GM23338 (cell line): ENCODE measurements at regions not wholly inside any gene's neighbourhood (a gene's known extent, or its start where the extent isn't known, plus 50 kb on each side); places are given as distances from the start of the nearest gene placed in this dataset.

ENCODE experiments used
- ATAC-seq: fragments of 200-7000 bp; cut with Tn5 transposase; 3 replicates; pipeline ENCODE4 v1.9.1; 2020
- DNase-seq: peaks from one replicate; pipeline ENCODE4 v3.0.0-alpha.2; 2015; ENCODE audit warnings: low spot score
- H2AFZ ChIP-seq: fragments of 200-600 bp; sonication (generic); 2 replicates; pipeline ENCODE4 v1.8.0; 2016; ENCODE audit warnings: antibody characterized with exemption, mild to moderate bottlenecking, moderate library complexity
- H3F3A ChIP-seq: fragments of 200-600 bp; sonication (generic); replicated peaks from 2 replicates; pipeline ENCODE4 v1.8.0; 2017; ENCODE audit warnings: antibody characterized with exemption, mixed run types, low read depth
- H3K27ac ChIP-seq: fragments of 200-600 bp; sonication (generic); 2 replicates; pipeline ENCODE4 v1.6.1; 2016; ENCODE audit warnings: low read depth
- H3K27me3 ChIP-seq: fragments of 200-600 bp; sonication (generic); 2 replicates; pipeline ENCODE4 v1.8.0; 2016; ENCODE audit warnings: mild to moderate bottlenecking, mixed run types, moderate library complexity; ENCODE audit not compliant: insufficient read depth
- H3K36me3 ChIP-seq: fragments of 200-600 bp; sonication (generic); 2 replicates; pipeline ENCODE4 v1.8.0; 2016; ENCODE audit warnings: mild to moderate bottlenecking; ENCODE audit not compliant: insufficient read depth
- H3K4me1 ChIP-seq: fragments of 200-600 bp; sonication (generic); 2 replicates; pipeline ENCODE4 v1.8.0; 2016; ENCODE audit warnings: mild to moderate bottlenecking, moderate library complexity; ENCODE audit not compliant: insufficient read depth
- H3K4me2 ChIP-seq: fragments of 200-600 bp; sonication (generic); 2 replicates; pipeline ENCODE4 v1.7.1; 2017; ENCODE audit warnings: mixed run types
- H3K4me3 ChIP-seq: fragments of 200-600 bp; sonication (generic); 2 replicates; pipeline ENCODE4 v1.6.1; 2016; ENCODE audit warnings: mixed run types
- H3K79me2 ChIP-seq: fragments of 200-600 bp; sonication (generic); replicated peaks from 2 replicates; pipeline ENCODE4 v1.8.0; 2017; ENCODE audit warnings: mild to moderate bottlenecking; ENCODE audit not compliant: insufficient read depth
- H3K9me2 ChIP-seq: fragments of 200-600 bp; sonication (generic); 2 replicates; pipeline ENCODE4 v1.8.0; 2017; ENCODE audit not compliant: insufficient read depth
- H4K20me1 ChIP-seq: fragments of 200-600 bp; sonication (generic); replicated peaks from 2 replicates; pipeline ENCODE4 v1.8.0; 2017; ENCODE audit warnings: mild to moderate bottlenecking; ENCODE audit not compliant: insufficient read depth
- H3K27ac Mint-ChIP-seq: 2 replicates; pipeline ENCODE4 v1.8.0; 2020; ENCODE audit warnings: inconsistent platforms, mild to moderate bottlenecking, moderate library complexity, mixed read lengths
- H3K27me3 Mint-ChIP-seq: 3 replicates; pipeline ENCODE4 v1.8.0; 2022; ENCODE audit warnings: low read depth, mild to moderate bottlenecking, moderate library complexity, mixed read lengths, inconsistent platforms; ENCODE audit not compliant: insufficient read depth, poor library complexity
- H3K36me3 Mint-ChIP-seq: 3 replicates; pipeline ENCODE4 v1.8.0; 2021; ENCODE audit warnings: low read depth, mild to moderate bottlenecking, inconsistent platforms, moderate library complexity, mixed read lengths
- H3K4me1 Mint-ChIP-seq: 3 replicates; pipeline ENCODE4 v1.8.0; 2020; ENCODE audit warnings: mild to moderate bottlenecking, inconsistent platforms, mixed read lengths
- H3K4me3 Mint-ChIP-seq: 3 replicates; pipeline ENCODE4 v1.8.0; 2021; ENCODE audit warnings: moderate library complexity, mild to moderate bottlenecking, inconsistent platforms, mixed read lengths
- H3K9me3 Mint-ChIP-seq: 3 replicates; pipeline ENCODE4 v1.8.0; 2020; ENCODE audit warnings: moderate library complexity, mild to moderate bottlenecking, inconsistent platforms, mixed read lengths
- CREB1 ChIP-seq: fragments of 250-450 bp; sonication (Bioruptor Pico); IDR thresholded peaks from 2 replicates; pipeline ENCODE4 v1.5.0; 2020; ENCODE audit warnings: low read depth, mild to moderate bottlenecking, moderate library complexity
- CTCF ChIP-seq, 2 experiments: fragments of 200-600 bp in 1 of 2; sonication (generic) in 1 of 2; conservative IDR thresholded peaks; 2 replicates each; pipeline versions ENCODE4 v1.5.1 to v1.6.1; 2016 to 2017; ENCODE audit warnings: antibody characterized with exemption in 2 of 2, low read depth in 2 of 2, mild to moderate bottlenecking in 2 of 2, moderate library complexity in 1 of 2
- ETS1 ChIP-seq: IDR thresholded peaks from 2 replicates; pipeline ENCODE4 v1.6.1; 2016; ENCODE audit warnings: antibody characterized with exemption
- EZH2 ChIP-seq: fragments of 200-600 bp; sonication (generic); IDR thresholded peaks from one replicate; pipeline ENCODE4 v1.8.0; 2017; ENCODE audit warnings: antibody characterized with exemption, mild to moderate bottlenecking, low read depth; ENCODE audit not compliant: unreplicated experiment
- JUNB ChIP-seq: IDR thresholded peaks from one replicate; pipeline ENCODE4 v1.6.1; 2016; ENCODE audit warnings: antibody characterized with exemption; ENCODE audit not compliant: unreplicated experiment
- STAT1 ChIP-seq: IDR thresholded peaks from one replicate; pipeline ENCODE4 v1.6.1; 2016; ENCODE audit warnings: antibody characterized with exemption; ENCODE audit not compliant: unreplicated experiment
- ZNF114 ChIP-seq: fragments of 250-450 bp; sonication (Bioruptor Pico); IDR thresholded peaks from 2 replicates; pipeline ENCODE4 v1.5.0; 2020; ENCODE audit warnings: mild to moderate bottlenecking, moderate library complexity
- ZNF462 ChIP-seq: fragments of 250-450 bp; sonication (Bioruptor Pico); IDR thresholded peaks from 2 replicates; pipeline ENCODE4 v1.5.0; 2020; ENCODE audit warnings: mild to moderate bottlenecking, moderate library complexity

GRCh38 chr9:129480745-129481144 lies 140.2 kb downstream of the C9orf50 start (continued):
- no peak for TF ChIP-seq EZH2
- TF ChIP-seq JUNB, result no peak

- Mint-ChIP-seq H3K36me3 (no peaks in the 10 kb centered on the region), H3K4me1 (peaks cover 18% of the 10 kb centered on the region), H3K9me3 (no peaks in the 10 kb centered on the region), H3K27ac (no peak overlapping the region), H3K27me3 (peaks cover 55% of the 10 kb centered on the region), H3K4me3 (no peak overlapping the region; the same call in 2 of the 3 replicates)
- Histone ChIP-seq H3K4me2 (no peak overlapping the region), H4K20me1 (no peaks in the 10 kb centered on the region; the same call in 1 of the 2 replicates), H3K27ac (no peak overlapping the region), H3K9me2 (no peaks in the 10 kb centered on the region), H3F3A (0 out of 2 replicates have a peak, but pooled peaks cover 8% of the 10 kb centered on the region), H3K79me2 (no peaks in the 10 kb centered on the region), H3K27me3 (peaks cover 53% of the 10 kb centered on the region), H2AFZ (no peak overlapping the region), H3K4me1 (peaks cover 13% of the 10 kb centered on the region), H3K36me3 (no peaks in the 10 kb centered on the region), H3K4me3 (no peak overlapping the region)
- no peak for DNase-seq
- no peak for ATAC-seq
- no peak for TF ChIP-seq STAT1
- no peak for TF ChIP-seq CREB1
- peak; percentile 32 to 57; a peak in 3 of 4 replicates for TF ChIP-seq CTCF (conservative IDR thresholded peaks at IDR 0.05; ENCODE audit: low read depth in 2 of 2)
Observed at GRCh38 chr9:129480227-129480626, 140.7 kb downstream of the C9orf50 start.

GRCh38 chr9:129479631-129480011 lies 141.3 kb downstream of the C9orf50 start:
- Histone ChIP-seq H4K20me1 (no peaks in the 10 kb centered on the region; the same call in 1 of the 2 replicates), H3K9me2 (no peaks in the 10 kb centered on the region), H3K27ac (no peak overlapping the region), H3K36me3 (no peaks in the 10 kb centered on the region), H3K4me3 (no peak overlapping the region), H3F3A (0 out of 2 replicates have a peak, but pooled peaks cover 8% of the 10 kb centered on the region), H3K4me1 (peaks cover 13% of the 10 kb centered on the region), H3K4me2 (no peak overlapping the region), H3K79me2 (no peaks in the 10 kb centered on the region), H3K27me3 (peaks cover 47% of the 10 kb centered on the region), H2AFZ (no peak overlapping the region)
- H3K27me3 Mint-ChIP-seq, result peaks cover 49% of the 10 kb centered on the region
- DNase-seq (peak; percentile 0), ATAC-seq (no peak)
- H3K36me3 Mint-ChIP-seq, result no peaks in the 10 kb centered on the region
- H3K4me1 Mint-ChIP-seq, result peaks cover 17% of the 10 kb centered on the region
- no peak overlapping the region for H3K27ac Mint-ChIP-seq
- TF ChIP-seq ETS1 (no peak), STAT1 (no peak), ZNF462 (CRISPR knock-in tag) (no peak), ZNF114 (no peak)
- 0 out of 3 replicates have a peak, but pooled peaks cover 4% of the 10 kb centered on the region for H3K9me3 Mint-ChIP-seq
- no peak overlapping the region for H3K4me3 Mint-ChIP-seq
